Loucy (cell line): ENCODE measurements at regions not wholly inside any gene's neighbourhood (a gene's known extent, or its start where the extent isn't known, plus 50 kb on each side); places are given as distances from the start of the nearest gene placed in this dataset.

ENCODE experiments used
- EZH2phosphoT487 ChIP-seq: fragments of 200-600 bp; IDR thresholded peaks from 2 replicates; pipeline ENCODE4 v1.6.1; 2018; ENCODE audit warnings: antibody characterized with exemption, mild to moderate bottlenecking, moderate library complexity, borderline replicate concordance
- TF ChIP-seq, protein P1 (sequence below): fragments of 200-600 bp; sonication (generic); conservative IDR thresholded peaks from 2 replicates; pipeline ENCODE4 v1.5.1; 2014; ENCODE audit warnings: mild to moderate bottlenecking, antibody characterized with exemption, low read length

DNA sequence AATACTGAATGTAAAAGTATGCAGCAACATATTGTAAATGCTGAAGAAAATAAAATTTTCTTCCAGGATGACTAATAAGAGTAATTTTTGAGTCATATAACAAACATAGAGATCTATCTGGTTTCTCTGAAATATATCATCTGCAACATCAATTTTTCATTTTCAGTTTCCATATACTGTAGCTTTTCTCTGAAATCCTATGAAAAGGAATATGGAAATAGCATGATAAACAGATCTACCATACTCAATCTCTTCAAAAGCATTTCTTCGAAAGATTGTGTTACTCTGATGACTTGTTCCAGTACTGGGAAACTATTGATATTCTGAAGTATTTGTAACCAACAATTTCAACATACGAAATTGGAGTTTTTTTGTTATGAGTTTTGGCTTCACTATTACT lies 1156.7 kb downstream of the FAM133A start:
- TF ChIP-seq, protein P1, sequence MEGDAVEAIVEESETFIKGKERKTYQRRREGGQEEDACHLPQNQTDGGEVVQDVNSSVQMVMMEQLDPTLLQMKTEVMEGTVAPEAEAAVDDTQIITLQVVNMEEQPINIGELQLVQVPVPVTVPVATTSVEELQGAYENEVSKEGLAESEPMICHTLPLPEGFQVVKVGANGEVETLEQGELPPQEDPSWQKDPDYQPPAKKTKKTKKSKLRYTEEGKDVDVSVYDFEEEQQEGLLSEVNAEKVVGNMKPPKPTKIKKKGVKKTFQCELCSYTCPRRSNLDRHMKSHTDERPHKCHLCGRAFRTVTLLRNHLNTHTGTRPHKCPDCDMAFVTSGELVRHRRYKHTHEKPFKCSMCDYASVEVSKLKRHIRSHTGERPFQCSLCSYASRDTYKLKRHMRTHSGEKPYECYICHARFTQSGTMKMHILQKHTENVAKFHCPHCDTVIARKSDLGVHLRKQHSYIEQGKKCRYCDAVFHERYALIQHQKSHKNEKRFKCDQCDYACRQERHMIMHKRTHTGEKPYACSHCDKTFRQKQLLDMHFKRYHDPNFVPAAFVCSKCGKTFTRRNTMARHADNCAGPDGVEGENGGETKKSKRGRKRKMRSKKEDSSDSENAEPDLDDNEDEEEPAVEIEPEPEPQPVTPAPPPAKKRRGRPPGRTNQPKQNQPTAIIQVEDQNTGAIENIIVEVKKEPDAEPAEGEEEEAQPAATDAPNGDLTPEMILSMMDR: no peak
- TF ChIP-seq EZH2phosphoT487: no peak
